HEK293T (cell line): ENCODE measurements at regions not wholly inside any gene's neighbourhood (a gene's known extent, or its start where the extent isn't known, plus 50 kb on each side); places are given as distances from the start of the nearest gene placed in this dataset.

Experiments used
- CTCF ChIA-PET: fragments of 350-600 bp; formaldehyde crosslinking; extraction: SDS; loops from one replicate; lab custom pipeline; 2021; ENCODE audit warnings: antibody characterized with exemption, inconsistent platforms; lab: Yijun Ruan, JAX
- POLR2A ChIA-PET: fragments of 350-600 bp; formaldehyde crosslinking; extraction: SDS; loops from one replicate; lab custom pipeline; 2020; ENCODE audit warnings: antibody characterized with exemption, inconsistent platforms; lab: Yijun Ruan, JAX
- DNase-seq: peaks from one replicate; pipeline ENCODE4 v3.0.0; 2012; ENCODE audit warnings: mixed read lengths; ENCODE audit errors: extremely low spot score
- ARNT ChIP-seq: fragments of 450-650 bp; IDR thresholded peaks from 2 replicates; pipeline ENCODE4 v1.6.1; 2017; ENCODE audit warnings: mild to moderate bottlenecking
- BHLHE40 ChIP-seq: fragments of 450-650 bp; IDR thresholded peaks from 2 replicates; pipeline ENCODE4 v1.6.1; 2016; ENCODE audit warnings: mild to moderate bottlenecking, moderate library complexity, borderline replicate concordance
- CTBP1 ChIP-seq: fragments of 450-650 bp; IDR thresholded peaks from 2 replicates; pipeline ENCODE4 v1.6.1; 2016; ENCODE audit warnings: borderline replicate concordance
- ELF4 ChIP-seq: fragments of 450-650 bp; IDR thresholded peaks from 2 replicates; pipeline ENCODE4 v1.6.1; 2017; ENCODE audit warnings: antibody characterized with exemption
- FOXA1 ChIP-seq: fragments of 450-650 bp; IDR thresholded peaks from 2 replicates; pipeline ENCODE4 v1.6.1; 2016; ENCODE audit warnings: mild to moderate bottlenecking
- FOXK2 ChIP-seq: fragments of 450-650 bp; IDR thresholded peaks from 2 replicates; pipeline ENCODE4 v1.6.1; 2016; ENCODE audit warnings: mild to moderate bottlenecking
- FOXM1 ChIP-seq: fragments of 450-650 bp; IDR thresholded peaks from 2 replicates; pipeline ENCODE4 v1.6.1; 2017; ENCODE audit warnings: mild to moderate bottlenecking, borderline replicate concordance
- HDGF ChIP-seq: fragments of 450-650 bp; IDR thresholded peaks from 2 replicates; pipeline ENCODE4 v1.6.1; 2017; ENCODE audit warnings: antibody characterized with exemption, borderline replicate concordance
- L3MBTL2 ChIP-seq: fragments of 450-650 bp; conservative IDR thresholded peaks from 2 replicates; pipeline ENCODE4 v1.6.1; 2016; ENCODE audit warnings: mild to moderate bottlenecking
- LEF1 ChIP-seq: fragments of 450-650 bp; IDR thresholded peaks from 2 replicates; pipeline ENCODE4 v1.6.1; 2017; ENCODE audit warnings: mild to moderate bottlenecking, borderline replicate concordance
- NFRKB ChIP-seq: fragments of 450-650 bp; IDR thresholded peaks from 2 replicates; pipeline ENCODE4 v1.6.1; 2016; ENCODE audit warnings: mild to moderate bottlenecking, moderate library complexity
- PKNOX1 ChIP-seq: fragments of 450-650 bp; IDR thresholded peaks from 2 replicates; pipeline ENCODE4 v1.6.1; 2016
- SP1 ChIP-seq: fragments of 450-650 bp; IDR thresholded peaks from 2 replicates; pipeline ENCODE4 v1.6.1; 2017
- SUZ12 ChIP-seq: fragments of 450-650 bp; IDR thresholded peaks from 2 replicates; pipeline ENCODE4 v1.6.1; 2016; ENCODE audit warnings: mild to moderate bottlenecking
- TARDBP ChIP-seq: fragments of 450-650 bp; IDR thresholded peaks from 2 replicates; pipeline ENCODE4 v1.6.1; 2016
- ZNF384 ChIP-seq: fragments of 450-650 bp; IDR thresholded peaks from 2 replicates; pipeline ENCODE4 v1.6.1; 2016

- DNase-seq = no peak
- no peak for TF ChIP-seq TARDBP
- TF ChIP-seq HDGF = no peak
- no peak for TF ChIP-seq NFRKB
- no peak for TF ChIP-seq BHLHE40
- TF ChIP-seq CTBP1 = no peak
- no peak for TF ChIP-seq ZNF384
- TF ChIP-seq ARNT = no peak
- no peak for TF ChIP-seq SUZ12
- no peak for TF ChIP-seq FOXA1
- TF ChIP-seq FOXM1 = no peak
- TF ChIP-seq ELF4 = no peak
- no peak for TF ChIP-seq LEF1
- TF ChIP-seq FOXK2 = no peak
- TF ChIP-seq L3MBTL2 = no peak
- TF ChIP-seq SP1 = no peak
- POLR2A ChIA-PET = no interaction called here
- CTCF ChIA-PET = no interaction called here
These were observed 274.5 kb upstream of the PEX5L start for GRCh38 chr3:180311242-180311641.

- DNase-seq = no peak
- POLR2A ChIA-PET = no interaction called here
- TF ChIP-seq TARDBP (no peak), SUZ12 (no peak), FOXA1 (no peak), SP1 (no peak), CTBP1 (no peak), NFRKB (no peak), LEF1 (no peak), HDGF (no peak), L3MBTL2 (no peak), ARNT (no peak), ZNF384 (no peak), FOXK2 (no peak), PKNOX1 (no peak), BHLHE40 (no peak), FOXM1 (no peak)
- CTCF ChIA-PET = no interaction called here
These were observed 279.6 kb upstream of the PEX5L start for GRCh38 chr3:180316321-180316720.

- TF ChIP-seq BHLHE40 (no peak), PKNOX1 (no peak), FOXA1 (no peak), HDGF (no peak), L3MBTL2 (no peak), ELF4 (no peak), SP1 (no peak)
- DNase-seq = no peak
- CTCF ChIA-PET = no interaction called here
- POLR2A ChIA-PET = no interaction called here
These were observed 282.5 kb upstream of the TTC14 start for GRCh38 chr3:180319461-180319860.

GRCh38 chr3:180320631-180321030, 281.3 kb upstream of the TTC14 start:
- CTCF ChIA-PET = no interaction called here

GRCh38 chr3:180321534-180321933, 280.4 kb upstream of the TTC14 start:
- DNase-seq = no peak
- ChIA-PET CTCF (no interaction called here), POLR2A (no interaction called here)
- TF ChIP-seq ARNT (no peak), TARDBP (no peak), FOXA1 (no peak), SUZ12 (no peak), L3MBTL2 (no peak), FOXK2 (no peak), SP1 (no peak), ZNF384 (no peak), LEF1 (no peak), CTBP1 (no peak), NFRKB (no peak), BHLHE40 (no peak), ELF4 (no peak), FOXM1 (no peak), HDGF (no peak), PKNOX1 (no peak)

More at GRCh38 chr3:180320631-180321030, 281.3 kb upstream of the TTC14 start:
- DNase-seq = no peak
- POLR2A ChIA-PET = no interaction called here
- TF ChIP-seq SUZ12 (no peak), ZNF384 (no peak), PKNOX1 (no peak), ARNT (no peak), FOXA1 (no peak), FOXK2 (no peak), LEF1 (no peak), FOXM1 (no peak), HDGF (no peak), L3MBTL2 (no peak), ELF4 (no peak), CTBP1 (no peak)

GRCh38 chr3:180322829-180323228, 279.1 kb upstream of the TTC14 start:
- no peak for DNase-seq
- ChIA-PET POLR2A (no interaction called here), CTCF (no interaction called here)
- no peak for TF ChIP-seq SP1
- TF ChIP-seq BHLHE40 = no peak
- TF ChIP-seq PKNOX1 = no peak
- TF ChIP-seq HDGF = no peak
- TF ChIP-seq NFRKB = no peak
- TF ChIP-seq TARDBP = no peak
- no peak for TF ChIP-seq LEF1
- no peak for TF ChIP-seq ARNT
- TF ChIP-seq CTBP1 = no peak
- TF ChIP-seq ZNF384 = no peak
- TF ChIP-seq FOXA1 = no peak
- TF ChIP-seq FOXM1 = no peak
- TF ChIP-seq SUZ12 = no peak
- TF ChIP-seq FOXK2 = no peak
- TF ChIP-seq L3MBTL2 = no peak
- TF ChIP-seq ELF4 = no peak
